Panc1 (cell line): ENCODE measurements at regions not wholly inside any gene's neighbourhood (a gene's known extent, or its start where the extent isn't known, plus 50 kb on each side); places are given as distances from the start of the nearest gene placed in this dataset.
"Not testable (repeated sequence)": the region's sequence is repeated elsewhere in the genome, so short reads cannot be mapped to it uniquely, and the experiment has no call there.

Experiments used
- CTCF ChIP-seq: fragments of 450-650 bp; IDR thresholded peaks from 2 replicates; pipeline ENCODE4 v1.5.1; 2017; ENCODE audit warnings: mild to moderate bottlenecking
- POLR2AphosphoS5 ChIP-seq: IDR thresholded peaks from 2 replicates; pipeline ENCODE4 v1.6.1; 2012; ENCODE audit warnings: mild to moderate bottlenecking, low read depth, low read length, moderate library complexity
- REST ChIP-seq, 2 experiments: IDR thresholded peaks; 2 replicates each; pipeline ENCODE4 v1.6.1; 2011 to 2012; ENCODE audit warnings: low read depth in 2 of 2, control low read depth in 1 of 2, low read length in 1 of 2, mild to moderate bottlenecking in 1 of 2, moderate library complexity in 1 of 2; ENCODE audit not compliant: insufficient read depth in 1 of 2
- SIN3A ChIP-seq: IDR thresholded peaks from 2 replicates; pipeline ENCODE4 v1.6.1; 2012; ENCODE audit warnings: low read depth, mild to moderate bottlenecking, low read length, moderate library complexity, borderline replicate concordance; ENCODE audit not compliant: insufficient read depth

- TF ChIP-seq SIN3A; CTCF; POLR2AphosphoS5; REST (IDR thresholded peaks at IDR 0.05; ENCODE audit: insufficient read depth in 1 of 2, low read depth in 2 of 2, low read length in 1 of 2): not testable (repeated sequence)
Observed at GRCh38 chr5:21482522-21482921, 1370.6 kb downstream of the CDH12 start.
